Colonic mucosa (tissue), 4 donors: ENCODE measurements at regions not wholly inside any gene's neighbourhood (a gene's known extent, or its start where the extent isn't known, plus 50 kb on each side); places are given as distances from the start of the nearest gene placed in this dataset.

Experiments used
- DNase-seq: peaks from one replicate; pipeline ENCODE4 v3.0.0-alpha.2; 2020
- H3K27ac ChIP-seq: fragments of 200-600 bp; one replicate; pipeline ENCODE4 v1.8.0; 2021
- H3K27me3 ChIP-seq: fragments of 200-600 bp; one replicate; pipeline ENCODE4 v1.8.0; 2021
- H3K36me3 ChIP-seq: fragments of 200-600 bp; one replicate; pipeline ENCODE4 v1.8.0; 2021
- H3K4me1 ChIP-seq: fragments of 200-600 bp; one replicate; pipeline ENCODE4 v1.8.0; 2021; ENCODE audit warnings: mild to moderate bottlenecking
- H3K4me3 ChIP-seq: fragments of 200-600 bp; one replicate; pipeline ENCODE4 v1.8.0; 2021
- H3K9ac ChIP-seq, 2 donors: one replicate each; pipeline ENCODE4 v1.7.0; 2013; ENCODE audit warnings: control low read depth in 2 of 2, low read depth in 2 of 2, low read length in 2 of 2
- H3K9me3 ChIP-seq: fragments of 200-600 bp; one replicate; pipeline ENCODE4 v1.8.0; 2021
- intact Hi-C: fragments of 100-400 bp; cut with DNase I; formaldehyde crosslinking; loops from one replicate; pipeline ENCODE4 v1.14.1; 2022
- TF ChIP-seq, protein P1 (sequence below): fragments of 200-600 bp; IDR thresholded peaks from one replicate; pipeline ENCODE4 v1.8.0; 2022; ENCODE audit warnings: antibody characterized with exemption, mild to moderate bottlenecking
- donor health status: healthy.
- donor health status: DM: no; HTN: no; CAD: no.
- donor health status: DM: no; HTN: no; CAD: no.

DNA sequence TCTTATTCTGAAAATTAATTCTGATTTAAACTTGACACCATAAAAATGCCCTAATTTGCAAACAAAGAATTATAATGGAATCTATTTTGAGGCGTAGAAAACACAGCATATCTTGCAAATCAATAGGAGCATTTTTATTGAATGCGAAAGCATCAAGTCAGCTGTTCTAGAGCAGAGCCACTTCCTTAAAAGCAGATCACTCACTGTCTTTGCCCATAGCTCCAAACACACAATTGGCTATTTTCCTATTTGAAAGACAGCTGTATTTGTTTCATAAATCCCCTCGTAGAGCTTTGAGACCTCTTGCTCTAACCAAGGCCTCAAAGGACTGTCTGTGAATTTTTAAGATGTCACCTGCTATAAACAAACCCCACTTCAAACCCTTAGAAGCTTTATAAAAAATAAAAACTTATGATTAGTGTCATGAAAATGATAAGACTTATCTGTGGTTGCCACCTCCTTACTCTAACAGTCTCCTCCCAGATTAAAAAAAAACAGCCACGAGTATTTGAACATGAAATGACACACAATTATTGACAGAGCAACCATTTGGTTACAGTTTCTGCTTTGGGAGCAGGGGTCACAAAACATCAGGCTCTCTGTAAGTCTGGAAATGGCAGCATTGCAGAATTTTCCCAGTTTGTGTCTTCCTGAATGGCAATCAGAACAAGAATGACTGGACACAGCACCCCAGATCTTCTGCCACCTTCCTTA is 75.6 kb upstream of the RASEF start:
- Histone ChIP-seq H3K27ac (no peak overlapping the region), H3K4me3 (no peak overlapping the region), H3K4me1 (no peaks in the 10 kb centered on the region), H3K36me3 (no peaks in the 10 kb centered on the region), H3K27me3 (no peaks in the 10 kb centered on the region), H3K9me3 (no peaks in the 10 kb centered on the region), H3K9ac (no peak overlapping the region)
- intact Hi-C loops, result no loop called here
- no peak for DNase-seq
- TF ChIP-seq, protein P1, sequence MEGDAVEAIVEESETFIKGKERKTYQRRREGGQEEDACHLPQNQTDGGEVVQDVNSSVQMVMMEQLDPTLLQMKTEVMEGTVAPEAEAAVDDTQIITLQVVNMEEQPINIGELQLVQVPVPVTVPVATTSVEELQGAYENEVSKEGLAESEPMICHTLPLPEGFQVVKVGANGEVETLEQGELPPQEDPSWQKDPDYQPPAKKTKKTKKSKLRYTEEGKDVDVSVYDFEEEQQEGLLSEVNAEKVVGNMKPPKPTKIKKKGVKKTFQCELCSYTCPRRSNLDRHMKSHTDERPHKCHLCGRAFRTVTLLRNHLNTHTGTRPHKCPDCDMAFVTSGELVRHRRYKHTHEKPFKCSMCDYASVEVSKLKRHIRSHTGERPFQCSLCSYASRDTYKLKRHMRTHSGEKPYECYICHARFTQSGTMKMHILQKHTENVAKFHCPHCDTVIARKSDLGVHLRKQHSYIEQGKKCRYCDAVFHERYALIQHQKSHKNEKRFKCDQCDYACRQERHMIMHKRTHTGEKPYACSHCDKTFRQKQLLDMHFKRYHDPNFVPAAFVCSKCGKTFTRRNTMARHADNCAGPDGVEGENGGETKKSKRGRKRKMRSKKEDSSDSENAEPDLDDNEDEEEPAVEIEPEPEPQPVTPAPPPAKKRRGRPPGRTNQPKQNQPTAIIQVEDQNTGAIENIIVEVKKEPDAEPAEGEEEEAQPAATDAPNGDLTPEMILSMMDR, result no peak

- no peaks in the 10 kb centered on the region for H3K36me3 ChIP-seq
- H3K4me1 ChIP-seq, result no peaks in the 10 kb centered on the region
- no peak overlapping the region for H3K9ac ChIP-seq
- intact Hi-C loops, result no loop called here
- no peak overlapping the region for H3K27ac ChIP-seq
- no peak overlapping the region for H3K4me3 ChIP-seq
- no peaks in the 10 kb centered on the region for H3K27me3 ChIP-seq
- TF ChIP-seq, protein P1, result no peak
- no peaks in the 10 kb centered on the region for H3K9me3 ChIP-seq
- DNase-seq, result no peak
Observed at GRCh38 chr9:83133316-83133715, 70.4 kb upstream of the RASEF start.

- Histone ChIP-seq H3K27ac (no peak overlapping the region), H3K9ac (no peak overlapping the region), H3K4me3 (no peak overlapping the region), H3K36me3 (no peaks in the 10 kb centered on the region), H3K27me3 (no peaks in the 10 kb centered on the region), H3K9me3 (no peaks in the 10 kb centered on the region), H3K4me1 (no peaks in the 10 kb centered on the region)
- intact Hi-C loops, result no loop called here
- DNase-seq, result no peak
- TF ChIP-seq, protein P1, result no peak
Observed at GRCh38 chr9:83132768-83133167, 69.8 kb upstream of the RASEF start.

- Histone ChIP-seq H3K27ac (no peak overlapping the region), H3K27me3 (no peaks in the 10 kb centered on the region), H3K9ac (no peak overlapping the region), H3K36me3 (no peaks in the 10 kb centered on the region), H3K4me1 (no peaks in the 10 kb centered on the region), H3K4me3 (no peak overlapping the region), H3K9me3 (no peaks in the 10 kb centered on the region)
- TF ChIP-seq, protein P1, result no peak
- intact Hi-C loops, result no loop called here
- DNase-seq, result no peak
Observed at GRCh38 chr9:83130541-83130940, 67.6 kb upstream of the RASEF start.

- H3K27me3 ChIP-seq, result no peaks in the 10 kb centered on the region
- H3K9me3 ChIP-seq, result no peaks in the 10 kb centered on the region
- intact Hi-C loops, result no loop called here
- no peak overlapping the region for H3K4me3 ChIP-seq
- H3K9ac ChIP-seq, result no peak overlapping the region
- no peaks in the 10 kb centered on the region for H3K4me1 ChIP-seq
- TF ChIP-seq, protein P1, result no peak
- no peaks in the 10 kb centered on the region for H3K36me3 ChIP-seq
- DNase-seq, result no peak
- H3K27ac ChIP-seq, result no peak overlapping the region
Observed at GRCh38 chr9:83125671-83126070, 62.7 kb upstream of the RASEF start.
